HCT116 (cell line): ENCODE measurements at regions not wholly inside any gene's neighbourhood (a gene's known extent, or its start where the extent isn't known, plus 50 kb on each side); places are given as distances from the start of the nearest gene placed in this dataset.

Source experiments
- ATAC-seq: fragments of 200-7000 bp; cut with Tn5 transposase; 2 replicates; pipeline ENCODE4 v1.9.1; 2020; ENCODE audit warnings: mild to moderate bottlenecking, moderate library complexity
- BruUV-seq: library from RNA; stranded (reverse); fragments of 400-500 nt; replicated peaks from 2 replicates; lab custom pipeline; 2021; lab: Mats Ljungman, UMichigan
- CTCF ChIA-PET: fragments of 300-600 bp; sonication (Branson Sonifier 250); formaldehyde crosslinking; loops from one replicate; lab custom pipeline; 2021; ENCODE audit warnings: antibody characterized with exemption; lab: Charles Lee
- POLR2A ChIA-PET: fragments of 300-600, 350-600 bp; sonication (Branson Sonifier 250); formaldehyde crosslinking; loops from one replicate; lab custom pipeline; 2021; ENCODE audit warnings: antibody characterized with exemption; lab: Charles Lee
- RAD21 ChIA-PET, 2 experiments: fragments of 300-600 bp; sonication (Branson Sonifier 250); formaldehyde crosslinking; loops; one replicate each; lab custom pipeline; 2023; ENCODE audit warnings: low total read pairs in 2 of 2; ENCODE audit not compliant: uncharacterized antibody in 2 of 2, unreplicated experiment in 2 of 2, low non-redundant PET in 1 of 2; lab: Charles Lee
- DNase-seq: peaks from one replicate; pipeline ENCODE4 v3.0.0-alpha.2; 2010; ENCODE audit warnings: low read depth, low spot score
- H2AFZ ChIP-seq: fragments of 200-600 bp; shearing (Covaris generic), sonication (generic); 2 replicates; pipeline ENCODE4 v1.6.1; 2017; ENCODE audit warnings: low read depth, mixed run types, mixed read lengths, antibody characterized with exemption, low read length; ENCODE audit not compliant: poor library complexity, severe bottlenecking
- H3K27ac ChIP-seq: 2 replicates; pipeline ENCODE4 v1.5.1; 2012; ENCODE audit warnings: low read depth, low read length
- H3K27me3 ChIP-seq: fragments of 200-600 bp; sonication (generic); 2 replicates; pipeline ENCODE4 v1.6.1; 2016; ENCODE audit warnings: mixed run types, low read length, mixed read lengths; ENCODE audit not compliant: insufficient read depth
- H3K36me3 ChIP-seq, 2 experiments: fragments of 200-500 bp in 1 of 2; fragments of 200-600 bp in 1 of 2; sonication (Bioruptor generic) in 1 of 2; sonication (generic) in 1 of 2; 2 replicates each; pipeline versions ENCODE4 v1.5.1 to v1.6.1; 2014 to 2016; ENCODE audit warnings: low read length in 2 of 2, inconsistent platforms in 1 of 2, mixed read lengths in 1 of 2, mixed run types in 1 of 2; ENCODE audit not compliant: insufficient read depth in 2 of 2, control insufficient read depth in 1 of 2
- H3K4me1 ChIP-seq, 2 experiments: fragments of 200-600 bp in 1 of 2; sonication (generic) in 1 of 2; 2 replicates each; pipeline versions ENCODE4 v1.5.1 to v1.6.1; 2012 to 2017; ENCODE audit warnings: low read length in 2 of 2, inconsistent platforms in 1 of 2, mild to moderate bottlenecking in 1 of 2, mixed read lengths in 1 of 2, mixed run types in 1 of 2, moderate library complexity in 1 of 2; ENCODE audit not compliant: insufficient read depth in 2 of 2, control insufficient read depth in 1 of 2
- H3K4me2 ChIP-seq: fragments of 200-600 bp; sonication (generic); 2 replicates; pipeline ENCODE4 v1.6.1; 2017; ENCODE audit warnings: mixed run types, low read length, mixed read lengths
- H3K4me3 ChIP-seq, 2 experiments: fragments of 200-600 bp in 1 of 2; sonication (generic) in 1 of 2; replicated peaks in 1 of 2; 2 replicates each; pipeline ENCODE4 v1.5.1; 2011 to 2016; ENCODE audit warnings: low read length in 2 of 2, control low read depth in 1 of 2, low read depth in 1 of 2, mild to moderate bottlenecking in 1 of 2, mixed read lengths in 1 of 2, mixed run types in 1 of 2
- H3K79me2 ChIP-seq: fragments of 200-600 bp; sonication (generic); 2 replicates; pipeline ENCODE4 v1.6.1; 2017; ENCODE audit warnings: mild to moderate bottlenecking, mixed run types, low read length, moderate library complexity, mixed read lengths; ENCODE audit not compliant: insufficient read depth
- H3K9ac ChIP-seq: fragments of 200-600 bp; sonication (generic); 2 replicates; pipeline ENCODE4 v1.6.1; 2016; ENCODE audit warnings: low read length, mixed read lengths
- H3K9me2 ChIP-seq: fragments of 200-600 bp; sonication (generic), shearing (Covaris generic); 2 replicates; pipeline ENCODE4 v1.6.1; 2017; ENCODE audit warnings: mixed run types, mild to moderate bottlenecking, moderate library complexity; ENCODE audit not compliant: insufficient read depth
- H3K9me3 ChIP-seq, 2 experiments: fragments of 200-500 bp in 1 of 2; fragments of 200-600 bp in 1 of 2; sonication (Bioruptor generic) in 1 of 2; sonication (generic) in 1 of 2; 2 replicates each; pipeline ENCODE4 v1.6.1; 2014 to 2017; ENCODE audit warnings: low read length in 2 of 2, mixed read lengths in 2 of 2, inconsistent platforms in 1 of 2, low read depth in 1 of 2, mild to moderate bottlenecking in 1 of 2, mixed run types in 1 of 2, moderate library complexity in 1 of 2; ENCODE audit not compliant: control insufficient read depth in 1 of 2, insufficient read depth in 1 of 2
- H4K20me1 ChIP-seq: fragments of 200-600 bp; sonication (generic), shearing (Covaris generic); 2 replicates; pipeline ENCODE4 v1.6.1; 2017; ENCODE audit warnings: mixed run types, mild to moderate bottlenecking, moderate library complexity; ENCODE audit not compliant: insufficient read depth
- CBX3 ChIP-seq: IDR thresholded peaks from 2 replicates; pipeline ENCODE4 v1.6.1; 2012; ENCODE audit warnings: low read depth
- CTCF ChIP-seq, 3 experiments: fragments of 200-600 bp in 1 of 3; sonication (generic) in 1 of 3; IDR thresholded peaks in 2 of 3; conservative IDR thresholded peaks in 1 of 3; 2 replicates each; pipeline ENCODE4 v1.5.1; 2012 to 2017; ENCODE audit warnings: low read depth in 2 of 3, low read length in 2 of 3, antibody characterized with exemption in 1 of 3, borderline replicate concordance in 1 of 3, control low read depth in 1 of 3, mild to moderate bottlenecking in 1 of 3, mixed read lengths in 1 of 3, mixed run types in 1 of 3, moderate library complexity in 1 of 3; ENCODE audit not compliant: insufficient read depth in 1 of 3
- EGR1 ChIP-seq: IDR thresholded peaks from 2 replicates; pipeline ENCODE4 v1.6.1; 2012; ENCODE audit warnings: low read depth
- EZH2phosphoT487 ChIP-seq: fragments of 200-600 bp; IDR thresholded peaks from 2 replicates; pipeline ENCODE4 v1.6.1; 2018; ENCODE audit warnings: antibody characterized with exemption, borderline replicate concordance
- FOSL1 ChIP-seq: IDR thresholded peaks from 2 replicates; pipeline ENCODE4 v1.6.1; 2012; ENCODE audit warnings: low read depth
- POLR2A ChIP-seq: IDR thresholded peaks from 2 replicates; pipeline ENCODE4 v1.7.0; 2011; ENCODE audit warnings: borderline replicate concordance; ENCODE audit not compliant: insufficient read depth, insufficient read length; ENCODE audit errors: extremely low read depth
- POLR2AphosphoS5 ChIP-seq: IDR thresholded peaks from 2 replicates; pipeline ENCODE4 v1.6.1; 2011; ENCODE audit warnings: mild to moderate bottlenecking, low read depth, low read length, moderate library complexity
- REST ChIP-seq: IDR thresholded peaks from 2 replicates; pipeline ENCODE4 v1.6.1; 2012; ENCODE audit warnings: low read depth
- TCF7L2 ChIP-seq: IDR thresholded peaks from 2 replicates; pipeline ENCODE4 v1.7.0; 2011; ENCODE audit warnings: borderline replicate concordance, inconsistent platforms; ENCODE audit not compliant: insufficient read depth, insufficient read length; ENCODE audit errors: extremely low read depth
- YY1 ChIP-seq: IDR thresholded peaks from 2 replicates; pipeline ENCODE4 v1.6.1; 2011; ENCODE audit warnings: low read length, low read depth, moderate library complexity, mild to moderate bottlenecking; ENCODE audit not compliant: insufficient replicate concordance; ENCODE audit errors: extremely low read depth
- ZFX ChIP-seq: fragments of 450-650 bp; IDR thresholded peaks from 2 replicates; pipeline ENCODE4 v1.6.1; 2017
- intact Hi-C: fragments of 100-400 bp; cut with micrococcal nuclease; formaldehyde crosslinking; loops from 2 replicates; pipeline ENCODE4 v1.10.0; 2022

- ATAC-seq (no peak), DNase-seq (no peak)
- no peaks in the 10 kb centered on the region for H4K20me1 ChIP-seq
- intact Hi-C loops = no loop called here
- H3K4me2 ChIP-seq = no peak overlapping the region
- ChIA-PET RAD21 (no interaction called here), CTCF (no interaction called here), POLR2A (no interaction called here)
- BruUV-seq = no TSS peak
- no peak overlapping the region for H2AFZ ChIP-seq
- no peaks in the 10 kb centered on the region for H3K79me2 ChIP-seq
- no peaks in the 10 kb centered on the region for H3K4me1 ChIP-seq
- peaks cover 0 to 12% of the 10 kb centered on the region in 2 experiments; a peak in 2 of 4 replicates for H3K9me3 ChIP-seq
- H3K27ac ChIP-seq = no peak overlapping the region
- TF ChIP-seq CTCF (IDR thresholded peaks at IDR 0.05 in 2 of 3, conservative IDR thresholded peaks at IDR 0.05 in 1 of 3; ENCODE audit: borderline replicate concordance in 1 of 3, insufficient read depth in 1 of 3, low read depth in 2 of 3, low read length in 2 of 3) = no peak
- no peak for TF ChIP-seq FOSL1
- no peak for TF ChIP-seq YY1
- no peak for TF ChIP-seq TCF7L2
- no peak for TF ChIP-seq REST
- TF ChIP-seq ZFX = no peak
- TF ChIP-seq EZH2phosphoT487 = no peak
- TF ChIP-seq POLR2A = no peak
- TF ChIP-seq EGR1 = no peak
- no peak for TF ChIP-seq CBX3
- TF ChIP-seq POLR2AphosphoS5 = no peak
- H3K36me3 ChIP-seq = no peaks in the 10 kb centered on the region
- H3K9me2 ChIP-seq = no peaks in the 10 kb centered on the region
- no peak overlapping the region for H3K9ac ChIP-seq
- H3K4me3 ChIP-seq = no peak overlapping the region
- H3K27me3 ChIP-seq = no peaks in the 10 kb centered on the region
Observed at GRCh38 chr7:52431082-52431815, 604.2 kb upstream of the POM121L12 start.
